ENCODE measurements at regions not wholly inside any gene's neighbourhood (a gene's known extent, or its start where the extent isn't known, plus 50 kb on each side); places are given as distances from the start of the nearest gene placed in this dataset.
"Not testable (repeated sequence)": the region's sequence is repeated elsewhere in the genome, so short reads cannot be mapped to it uniquely, and the experiment has no call there.

GRCh38 chr3:164003016-164003415, 1075.3 kb downstream of the SI start:
- not testable (repeated sequence) for TF ChIP-seq POLR2A (IDR thresholded peaks at IDR 0.05); CTCF (IDR thresholded peaks at IDR 0.05 in 4 of 5, conservative IDR thresholded peaks at IDR 0.05 in 1 of 5)

Measured in gastrocnemius medialis (tissue), 4 donors.